KOPT-K1 (cell line): ENCODE measurements at regions not wholly inside any gene's neighbourhood (a gene's known extent, or its start where the extent isn't known, plus 50 kb on each side); places are given as distances from the start of the nearest gene placed in this dataset.

ENCODE experiments used
- H3K27ac ChIP-seq: fragments of 200-600 bp; sonication (generic); 2 replicates; pipeline ENCODE4 v1.5.1; 2016; ENCODE audit warnings: antibody characterized with exemption, mild to moderate bottlenecking, low read depth, low read length; ENCODE audit not compliant: poor library complexity, severe bottlenecking
- H3K36me3 ChIP-seq: fragments of 200-600 bp; sonication (generic); 2 replicates; pipeline ENCODE4 v1.5.1; 2017; ENCODE audit warnings: antibody characterized with exemption, mild to moderate bottlenecking, low read length, moderate library complexity; ENCODE audit not compliant: insufficient read depth
- H3K9me3 ChIP-seq: fragments of 200-600 bp; sonication (generic); 2 replicates; pipeline ENCODE4 v1.5.1; 2017; ENCODE audit warnings: antibody characterized with exemption, low read length, mild to moderate bottlenecking; ENCODE audit not compliant: insufficient read depth, poor library complexity, severe bottlenecking

DNA sequence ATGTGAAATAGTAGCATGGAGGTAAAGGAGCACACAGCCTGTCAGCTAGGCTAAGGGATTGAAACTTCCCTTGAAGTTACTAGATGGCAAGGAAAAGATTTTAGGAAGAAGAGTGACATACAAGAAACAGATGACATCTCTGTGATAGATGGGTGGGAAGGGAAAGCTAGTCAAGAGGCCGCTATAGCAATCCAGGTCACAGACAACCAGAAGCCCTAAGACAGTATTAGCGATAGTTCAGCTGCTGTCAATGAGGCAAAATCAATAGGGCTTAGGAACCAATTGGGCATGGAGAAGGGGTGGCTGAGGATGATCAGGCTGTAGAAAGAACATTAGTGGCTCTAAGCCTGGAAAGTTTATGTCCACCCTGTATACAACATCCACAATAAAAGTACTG lies 111.1 kb downstream of the GLUL start:
- Histone ChIP-seq H3K9me3 (no peaks in the 10 kb centered on the region), H3K27ac (no peak overlapping the region), H3K36me3 (no peaks in the 10 kb centered on the region)

DNA sequence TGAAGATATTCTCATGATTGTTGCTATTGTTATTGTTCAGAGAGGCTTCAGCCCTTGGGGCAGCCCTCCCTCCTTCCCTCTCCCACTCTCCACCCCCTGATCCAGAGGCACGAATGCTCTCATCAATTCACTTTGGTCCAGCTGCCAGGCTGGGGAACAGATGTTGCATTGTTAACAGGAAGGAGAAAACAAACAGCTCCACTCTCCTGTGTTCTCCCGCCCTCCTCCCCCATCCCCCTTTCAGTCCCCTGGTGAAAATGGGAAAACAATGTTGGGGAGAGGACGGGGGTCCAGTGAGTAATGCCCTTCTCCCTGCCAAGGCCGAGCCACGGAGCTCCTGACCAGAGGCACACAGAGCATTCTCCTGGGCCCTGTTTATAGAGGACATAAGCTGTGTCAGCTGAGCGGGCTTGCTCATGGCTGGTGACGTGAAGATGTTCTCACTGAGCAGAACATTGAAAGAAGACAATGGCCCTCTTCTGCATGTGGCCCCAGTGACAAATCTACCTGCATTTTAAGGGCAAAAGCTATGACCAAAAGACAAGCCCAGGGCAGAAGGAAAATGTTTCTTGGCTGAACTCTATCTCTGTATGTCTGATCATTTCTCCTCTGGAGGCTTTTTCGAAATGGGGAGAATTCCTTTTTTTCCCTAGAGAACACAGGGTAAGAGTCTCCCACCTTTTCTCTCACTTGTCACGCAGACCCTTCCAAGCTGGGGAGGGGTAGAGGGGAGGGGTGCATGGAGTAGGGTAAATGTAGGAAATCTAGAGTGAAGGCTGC lies 111.7 kb downstream of the GLUL start:
- Histone ChIP-seq H3K9me3 (no peaks in the 10 kb centered on the region), H3K27ac (no peak overlapping the region), H3K36me3 (no peaks in the 10 kb centered on the region)

GRCh38 chr1:182279302-182279701 lies 112.3 kb downstream of the GLUL start:
- Histone ChIP-seq H3K9me3 (no peaks in the 10 kb centered on the region), H3K36me3 (no peaks in the 10 kb centered on the region), H3K27ac (no peak overlapping the region)

GRCh38 chr1:182278144-182279054 lies 113.2 kb downstream of the GLUL start:
- H3K36me3 ChIP-seq = no peaks in the 10 kb centered on the region
- no peaks in the 10 kb centered on the region for H3K9me3 ChIP-seq
- H3K27ac ChIP-seq = no peak overlapping the region

GRCh38 chr1:182275271-182275670 lies 116.3 kb downstream of the GLUL start:
- no peaks in the 10 kb centered on the region for H3K9me3 ChIP-seq
- no peaks in the 10 kb centered on the region for H3K36me3 ChIP-seq
- H3K27ac ChIP-seq = no peak overlapping the region

- Histone ChIP-seq H3K9me3 (no peaks in the 10 kb centered on the region), H3K36me3 (no peaks in the 10 kb centered on the region), H3K27ac (no peak overlapping the region)
Measured at GRCh38 chr1:182274618-182275017, 117.0 kb downstream of the GLUL start.

DNA sequence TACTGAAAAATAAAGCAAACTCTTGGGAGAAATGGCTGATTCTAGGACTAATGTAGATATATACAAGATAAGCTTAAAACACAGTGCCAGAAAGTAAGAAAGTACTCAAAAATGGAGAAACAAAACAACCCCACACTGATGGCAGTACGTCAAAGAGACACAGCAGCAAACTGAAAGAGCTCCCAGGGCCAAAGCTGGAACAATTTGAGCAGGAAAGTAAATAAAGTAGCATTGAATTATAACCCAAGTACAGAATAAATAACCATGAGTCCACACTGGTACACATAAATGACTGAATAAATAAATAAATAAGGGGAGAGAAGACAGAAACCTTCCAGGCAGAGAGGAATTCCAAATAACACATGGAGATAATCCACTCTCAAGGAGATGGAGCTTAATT lies 120.9 kb downstream of the GLUL start:
- Histone ChIP-seq H3K9me3 (no peaks in the 10 kb centered on the region), H3K27ac (no peak overlapping the region), H3K36me3 (no peaks in the 10 kb centered on the region)

DNA sequence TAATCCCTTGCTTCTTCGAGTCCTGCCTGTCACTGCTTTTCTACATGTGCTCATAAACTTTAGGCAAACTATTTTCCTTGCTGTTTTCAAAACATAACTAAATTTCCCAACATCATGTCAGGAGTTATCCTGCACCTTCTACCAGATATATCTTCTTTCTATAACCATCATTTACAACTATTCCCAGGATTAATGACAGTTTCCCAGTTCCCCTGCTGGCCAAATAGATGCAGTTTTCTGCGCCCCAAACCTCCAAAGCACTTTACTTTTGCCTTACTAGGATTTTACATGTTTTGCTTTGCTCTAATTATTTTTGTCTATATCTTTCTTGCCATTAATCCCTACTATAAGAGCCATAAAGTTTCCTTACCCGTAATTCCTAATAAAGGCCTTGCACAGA lies 122.5 kb downstream of the GLUL start:
- Histone ChIP-seq H3K9me3 (no peaks in the 10 kb centered on the region), H3K36me3 (no peaks in the 10 kb centered on the region), H3K27ac (peak overlapping the region; percentile 53)

GRCh38 chr1:182268669-182269068 lies 122.9 kb downstream of the GLUL start:
- peak overlapping the region; percentile 53 for H3K27ac ChIP-seq
- H3K36me3 ChIP-seq = no peaks in the 10 kb centered on the region
- H3K9me3 ChIP-seq = no peaks in the 10 kb centered on the region

DNA sequence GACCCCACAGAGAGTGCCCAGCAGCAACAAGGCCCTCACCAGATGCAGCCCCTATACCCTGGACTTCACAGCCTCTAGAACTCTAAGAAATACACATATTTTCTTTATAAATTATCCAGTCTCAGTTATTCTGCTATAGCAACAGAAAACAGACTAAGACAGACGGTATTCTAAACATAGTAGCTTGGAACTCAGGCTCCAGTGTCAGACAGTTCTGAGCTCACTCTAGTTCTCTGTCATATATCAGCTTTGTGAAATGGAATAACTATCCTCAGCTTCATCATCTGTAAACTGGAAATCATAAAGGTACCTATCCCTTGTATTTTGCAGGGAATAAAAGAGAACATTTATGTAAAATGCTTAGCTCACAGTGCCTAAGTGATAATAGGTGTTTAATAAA lies 127.4 kb downstream of the GLUL start:
- Histone ChIP-seq H3K9me3 (no peaks in the 10 kb centered on the region), H3K27ac (peak overlapping the region; percentile 21), H3K36me3 (no peaks in the 10 kb centered on the region)

GRCh38 chr1:182263706-182264105 lies 127.9 kb downstream of the GLUL start:
- Histone ChIP-seq H3K36me3 (no peaks in the 10 kb centered on the region), H3K27ac (peak overlapping the region; percentile 99), H3K9me3 (no peaks in the 10 kb centered on the region)

GRCh38 chr1:182262425-182262824 lies 129.2 kb downstream of the GLUL start:
- Histone ChIP-seq H3K36me3 (no peaks in the 10 kb centered on the region), H3K27ac (peak overlapping the region; percentile 99), H3K9me3 (no peaks in the 10 kb centered on the region)

DNA sequence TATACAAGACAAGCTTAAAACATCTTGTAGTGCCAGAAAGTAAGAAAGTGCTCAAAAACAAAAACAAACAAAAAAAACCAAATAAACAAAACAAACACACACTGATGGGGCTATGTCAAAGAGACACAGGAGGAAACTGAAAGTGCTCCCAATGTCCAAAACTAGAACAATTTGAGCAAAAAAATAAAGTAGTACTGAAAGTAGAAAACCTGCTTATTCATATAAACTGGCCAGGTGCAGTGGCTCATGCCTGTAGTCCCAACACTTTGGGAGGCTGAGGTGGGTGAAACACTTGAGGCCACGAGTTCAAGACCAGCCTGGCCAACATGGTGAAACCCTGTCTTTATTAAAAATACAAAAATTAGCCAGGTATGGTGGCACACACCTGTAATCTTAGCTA lies 129.9 kb downstream of the GLUL start:
- Histone ChIP-seq H3K9me3 (no peaks in the 10 kb centered on the region), H3K27ac (peak overlapping the region; percentile 99), H3K36me3 (no peaks in the 10 kb centered on the region)

DNA sequence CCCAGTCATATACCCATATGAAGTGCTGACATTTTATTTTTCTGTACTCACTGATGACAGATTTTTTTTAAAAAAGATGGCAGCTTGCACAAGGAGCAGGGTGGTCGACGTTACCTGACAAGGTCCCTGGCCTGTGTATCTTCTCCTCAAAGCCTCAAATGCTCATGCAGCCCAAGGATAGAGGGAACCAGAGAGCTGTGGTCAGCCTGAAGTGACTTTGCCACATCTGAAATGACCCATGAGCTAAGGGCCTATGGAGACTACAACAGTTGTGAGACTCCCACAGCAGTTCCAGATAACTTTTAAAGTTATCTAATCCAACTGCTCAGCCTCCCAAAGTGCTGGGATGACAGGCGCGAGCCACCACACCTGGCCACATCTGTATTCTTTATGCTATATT lies 131.1 kb downstream of the GLUL start:
- Histone ChIP-seq H3K27ac (peak overlapping the region; percentile 99), H3K36me3 (no peaks in the 10 kb centered on the region), H3K9me3 (no peaks in the 10 kb centered on the region)

GRCh38 chr1:182259968-182260367 lies 131.6 kb downstream of the GLUL start:
- H3K36me3 ChIP-seq = no peaks in the 10 kb centered on the region
- peak overlapping the region; percentile 99 for H3K27ac ChIP-seq

More at GRCh38 chr1:182259968-182260367, 131.6 kb downstream of the GLUL start:
- H3K9me3 ChIP-seq = no peaks in the 10 kb centered on the region
